CD8-positive, alpha-beta memory T cell (primary cell): ENCODE measurements at regions not wholly inside any gene's neighbourhood (a gene's known extent, or its start where the extent isn't known, plus 50 kb on each side); places are given as distances from the start of the nearest gene placed in this dataset.

ENCODE experiments used
- CTCF ChIA-PET: fragments of 350-600 bp; sonication (Branson Sonifier 250); formaldehyde crosslinking; loops from one replicate; lab custom pipeline; 2021; ENCODE audit warnings: antibody characterized with exemption; lab: Charles Lee
- POLR2A ChIA-PET: fragments of 350-600 bp; sonication (Branson Sonifier 250); formaldehyde crosslinking; loops from one replicate; lab custom pipeline; 2021; ENCODE audit warnings: antibody characterized with exemption; lab: Charles Lee
- DNase-seq, 5 donors: peaks; one replicate each; pipeline versions ENCODE4 v3.0.0 to v3.0.0-alpha.2; 2020 to 2022; ENCODE audit warnings: mixed read lengths in 1 of 5
- H3K27ac ChIP-seq: one replicate; pipeline ENCODE4 v1.7.0; 2013; ENCODE audit warnings: low read depth, mild to moderate bottlenecking, low read length, moderate library complexity
- H3K27me3 ChIP-seq: 2 replicates; pipeline ENCODE4 v1.7.0; 2013; ENCODE audit warnings: low read length, mild to moderate bottlenecking; ENCODE audit not compliant: insufficient read depth, poor library complexity, severe bottlenecking
- H3K36me3 ChIP-seq: 2 replicates; pipeline ENCODE4 v1.7.0; 2013; ENCODE audit warnings: mild to moderate bottlenecking, low read length, moderate library complexity; ENCODE audit not compliant: insufficient read depth
- H3K4me1 ChIP-seq: 2 replicates; pipeline ENCODE4 v1.7.0; 2013; ENCODE audit warnings: mild to moderate bottlenecking, low read length, moderate library complexity; ENCODE audit not compliant: insufficient read depth
- H3K4me3 ChIP-seq: 2 replicates; pipeline ENCODE4 v1.7.0; 2013; ENCODE audit warnings: mild to moderate bottlenecking, low read length
- H3K9me3 ChIP-seq: 2 replicates; pipeline ENCODE4 v1.7.0; 2013; ENCODE audit warnings: mild to moderate bottlenecking, low read length
- H3K27ac Mint-ChIP-seq, 8 donors: one replicate each; pipeline ENCODE4 v1.8.0; 2020 to 2021; ENCODE audit warnings: mixed read lengths in 8 of 8, mild to moderate bottlenecking in 6 of 8, inconsistent platforms in 3 of 8, moderate library complexity in 3 of 8
- H3K27me3 Mint-ChIP-seq, 2 donors: one replicate each; pipeline ENCODE4 v1.8.0; 2020 to 2021; ENCODE audit warnings: mixed read lengths in 2 of 2, mild to moderate bottlenecking in 1 of 2, moderate library complexity in 1 of 2
- H3K36me3 Mint-ChIP-seq, 3 donors: one replicate each; pipeline ENCODE4 v1.8.0; 2020 to 2021; ENCODE audit warnings: mixed read lengths in 3 of 3, inconsistent platforms in 1 of 3, mild to moderate bottlenecking in 1 of 3
- H3K4me1 Mint-ChIP-seq, 3 donors: one replicate each; pipeline ENCODE4 v1.8.0; 2020 to 2021; ENCODE audit warnings: mixed read lengths in 3 of 3, inconsistent platforms in 1 of 3, mild to moderate bottlenecking in 1 of 3
- H3K4me3 Mint-ChIP-seq, 7 donors: one replicate each; pipeline ENCODE4 v1.8.0; 2020 to 2021; ENCODE audit warnings: mixed read lengths in 7 of 7, mild to moderate bottlenecking in 6 of 7, moderate library complexity in 4 of 7, inconsistent platforms in 2 of 7
- H3K9me3 Mint-ChIP-seq, 5 donors: one replicate each; pipeline ENCODE4 v1.8.0; 2020 to 2022; ENCODE audit warnings: mixed read lengths in 5 of 5, mild to moderate bottlenecking in 3 of 5, moderate library complexity in 2 of 5, inconsistent platforms in 1 of 5

DNA sequence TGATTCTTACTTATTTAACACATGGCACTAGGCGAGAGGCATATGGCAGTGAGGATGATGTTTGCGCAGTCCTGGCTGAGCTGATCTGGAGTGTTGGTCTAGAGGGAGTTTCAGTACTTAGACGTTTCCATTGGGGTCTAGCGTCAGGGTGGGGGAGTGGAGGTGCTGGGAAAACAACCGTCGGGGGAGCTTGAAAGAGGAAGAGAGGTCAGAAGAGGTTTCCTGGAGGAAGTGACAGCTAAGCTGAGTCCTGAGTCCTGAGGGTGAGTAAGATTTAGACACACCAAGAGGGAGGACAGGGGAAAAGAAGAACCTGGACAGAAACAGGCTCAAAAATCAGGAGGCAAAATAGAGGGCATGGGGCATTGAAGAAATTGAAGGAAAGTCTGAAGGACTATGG lies 81.4 kb downstream of the ALOX5AP start:
- ChIA-PET CTCF (no interaction called here), POLR2A (no interaction called here)
- H3K27me3 Mint-ChIP-seq: peaks cover 10 to 30% of the 10 kb centered on the region in 2 donors
- H3K4me1 Mint-ChIP-seq: peaks cover 0 to 1% (median 0%) of the 10 kb centered on the region in 3 donors
- H3K27ac Mint-ChIP-seq: no peak overlapping the region
- Histone ChIP-seq H3K27me3 (no peaks in the 10 kb centered on the region), H3K4me3 (no peak overlapping the region), H3K36me3 (no peaks in the 10 kb centered on the region), H3K27ac (no peak overlapping the region), H3K4me1 (no peaks in the 10 kb centered on the region), H3K9me3 (no peaks in the 10 kb centered on the region)
- H3K4me3 Mint-ChIP-seq: no peak overlapping the region
- H3K9me3 Mint-ChIP-seq: no peaks in the 10 kb centered on the region
- DNase-seq: no peak
- H3K36me3 Mint-ChIP-seq: peaks cover 0 to 16% (median 0%) of the 10 kb centered on the region in 3 donors

DNA sequence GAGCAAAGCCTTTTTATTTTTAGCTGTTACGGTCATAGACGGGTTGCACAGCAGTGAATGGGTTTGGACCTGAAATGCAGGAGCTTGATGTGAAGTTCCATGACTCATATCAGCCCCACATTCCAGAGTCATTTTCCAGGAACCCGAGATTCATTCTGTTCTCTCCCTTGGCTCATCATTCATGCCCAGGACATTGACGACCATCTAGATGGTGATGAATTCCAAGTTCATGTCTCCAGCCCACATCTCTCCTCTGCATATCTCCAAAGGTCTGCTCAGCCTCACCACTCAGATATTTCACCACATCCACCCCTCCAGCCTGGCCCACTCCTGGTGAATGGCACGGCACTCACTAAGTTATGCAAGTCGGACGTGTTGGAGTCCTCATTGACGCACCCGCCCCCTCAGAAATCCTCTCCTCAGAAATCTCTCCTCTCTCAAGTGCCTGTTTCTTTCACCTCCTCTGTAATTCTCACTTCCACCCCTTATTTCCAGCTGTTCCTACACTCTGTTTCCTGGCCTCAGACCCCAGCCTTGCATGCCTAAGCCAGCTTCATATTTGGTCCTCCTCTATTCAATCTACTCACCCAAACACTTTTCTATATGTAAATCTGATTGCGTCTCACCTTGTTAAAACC lies 83.1 kb downstream of the ALOX5AP start:
- no peak overlapping the region for H3K27ac ChIP-seq
- H3K36me3 Mint-ChIP-seq: peaks cover 0 to 16% (median 2%) of the 10 kb centered on the region in 3 donors
- H3K27me3 Mint-ChIP-seq: peaks cover 14 to 42% of the 10 kb centered on the region in 2 donors
- no peaks in the 10 kb centered on the region for H3K4me1 ChIP-seq
- H3K4me3 Mint-ChIP-seq: no peak overlapping the region
- no peaks in the 10 kb centered on the region for H3K9me3 ChIP-seq
- no peak overlapping the region for H3K27ac Mint-ChIP-seq
- H3K4me3 ChIP-seq: no peak overlapping the region
- ChIA-PET POLR2A (no interaction called here), CTCF (no interaction called here)
- H3K36me3 ChIP-seq: no peaks in the 10 kb centered on the region
- no peaks in the 10 kb centered on the region for H3K27me3 ChIP-seq
- DNase-seq: no peak
- no peaks in the 10 kb centered on the region for H3K9me3 Mint-ChIP-seq
- H3K4me1 Mint-ChIP-seq: peaks cover 0 to 1% (median 0%) of the 10 kb centered on the region in 3 donors

DNA sequence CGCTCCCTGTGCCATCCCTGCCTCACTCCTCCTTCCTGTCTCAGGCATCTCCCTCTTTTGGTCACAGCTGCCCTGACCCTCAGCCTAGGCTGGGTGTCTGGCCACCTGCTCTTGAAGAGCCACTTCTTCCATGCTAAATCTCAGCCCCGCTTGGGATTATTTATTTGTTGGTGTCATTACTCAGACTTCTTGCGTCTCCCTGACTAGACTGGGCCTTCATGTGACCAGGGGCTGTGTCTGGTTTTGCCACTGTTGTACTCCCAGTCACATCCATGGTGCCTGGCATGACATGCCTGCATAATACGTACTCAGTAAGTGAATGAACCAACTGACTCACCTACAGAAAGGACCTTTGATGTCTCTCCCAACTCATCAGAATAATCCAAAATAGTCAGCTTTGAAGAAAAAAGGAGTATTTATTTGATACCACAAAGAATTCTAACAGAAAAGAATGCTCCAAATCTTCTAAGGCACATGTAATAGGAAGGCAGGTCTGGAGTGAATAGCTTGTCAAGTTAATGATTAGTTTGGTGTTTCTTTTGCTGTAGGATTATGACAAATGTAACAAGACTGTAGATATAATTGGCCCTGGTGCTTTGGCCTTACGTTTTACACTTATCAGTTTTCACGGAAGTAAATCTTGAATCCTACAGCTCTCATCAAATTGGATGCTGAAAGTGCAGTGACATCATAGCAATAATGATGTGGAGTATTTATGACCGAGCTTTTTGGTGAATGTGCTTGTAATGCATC lies 84.0 kb downstream of the ALOX5AP start:
- Histone ChIP-seq H3K4me3 (no peak overlapping the region), H3K27ac (no peak overlapping the region), H3K9me3 (no peaks in the 10 kb centered on the region), H3K36me3 (no peaks in the 10 kb centered on the region), H3K4me1 (no peaks in the 10 kb centered on the region), H3K27me3 (no peaks in the 10 kb centered on the region)
- ChIA-PET CTCF (no interaction called here), POLR2A (no interaction called here)
- H3K9me3 Mint-ChIP-seq: no peaks in the 10 kb centered on the region
- H3K4me3 Mint-ChIP-seq: no peak overlapping the region
- peaks cover 0 to 1% (median 0%) of the 10 kb centered on the region in 3 donors for H3K4me1 Mint-ChIP-seq
- H3K36me3 Mint-ChIP-seq: peaks cover 0 to 16% (median 2%) of the 10 kb centered on the region in 3 donors
- no peak for DNase-seq
- H3K27ac Mint-ChIP-seq: no peak overlapping the region
- peaks cover 16 to 50% of the 10 kb centered on the region in 2 donors for H3K27me3 Mint-ChIP-seq

- no peaks in the 10 kb centered on the region for H3K4me1 ChIP-seq
- H3K27me3 ChIP-seq: no peaks in the 10 kb centered on the region
- Mint-ChIP-seq H3K27ac (no peak overlapping the region), H3K4me3 (no peak overlapping the region), H3K36me3 (peaks cover 0 to 14% (median 2%) of the 10 kb centered on the region in 3 donors), H3K4me1 (peaks cover 0 to 1% (median 0%) of the 10 kb centered on the region in 3 donors), H3K27me3 (peaks cover 24 to 61% of the 10 kb centered on the region in 2 donors), H3K9me3 (no peaks in the 10 kb centered on the region)
- no peak overlapping the region for H3K4me3 ChIP-seq
- H3K36me3 ChIP-seq: no peaks in the 10 kb centered on the region
- no peaks in the 10 kb centered on the region for H3K9me3 ChIP-seq
- H3K27ac ChIP-seq: no peak overlapping the region
- DNase-seq: no peak
- CTCF ChIA-PET: no interaction called here
- POLR2A ChIA-PET: no interaction called here
Measured at GRCh38 chr13:30821421-30821820, 84.7 kb upstream of the MEDAG start.

DNA sequence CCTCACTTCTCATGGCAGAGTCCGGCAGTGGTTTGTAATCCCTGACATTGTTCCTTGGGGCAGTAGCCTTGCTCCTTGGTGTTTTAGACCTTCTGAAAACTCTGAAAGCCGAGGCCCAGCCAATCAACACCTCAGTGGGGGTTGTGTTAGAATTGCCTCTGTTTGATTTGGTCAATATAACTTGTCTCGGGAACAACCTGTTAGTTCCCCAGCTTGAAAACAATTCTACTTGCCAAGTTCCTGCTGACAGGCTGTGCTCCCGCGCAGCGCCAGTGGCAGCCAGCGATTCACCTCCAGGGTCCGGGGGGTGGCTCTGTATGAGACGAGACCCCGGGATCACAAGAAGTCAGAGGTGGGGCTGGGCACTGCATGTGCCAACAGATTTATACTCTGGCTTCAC lies 81.4 kb upstream of the MEDAG start:
- no peaks in the 10 kb centered on the region for H3K9me3 Mint-ChIP-seq
- ChIA-PET POLR2A (no interaction called here), CTCF (no interaction called here)
- Histone ChIP-seq H3K36me3 (no peaks in the 10 kb centered on the region), H3K27ac (no peak overlapping the region), H3K27me3 (no peaks in the 10 kb centered on the region), H3K4me3 (no peak overlapping the region), H3K9me3 (no peaks in the 10 kb centered on the region), H3K4me1 (no peaks in the 10 kb centered on the region)
- H3K27ac Mint-ChIP-seq: no peak overlapping the region
- H3K36me3 Mint-ChIP-seq: peaks cover 0 to 2% (median 0%) of the 10 kb centered on the region in 3 donors
- no peaks in the 10 kb centered on the region for H3K4me1 Mint-ChIP-seq
- peaks cover 20 to 43% of the 10 kb centered on the region in 2 donors for H3K27me3 Mint-ChIP-seq
- H3K4me3 Mint-ChIP-seq: no peak overlapping the region
- no peak for DNase-seq

DNA sequence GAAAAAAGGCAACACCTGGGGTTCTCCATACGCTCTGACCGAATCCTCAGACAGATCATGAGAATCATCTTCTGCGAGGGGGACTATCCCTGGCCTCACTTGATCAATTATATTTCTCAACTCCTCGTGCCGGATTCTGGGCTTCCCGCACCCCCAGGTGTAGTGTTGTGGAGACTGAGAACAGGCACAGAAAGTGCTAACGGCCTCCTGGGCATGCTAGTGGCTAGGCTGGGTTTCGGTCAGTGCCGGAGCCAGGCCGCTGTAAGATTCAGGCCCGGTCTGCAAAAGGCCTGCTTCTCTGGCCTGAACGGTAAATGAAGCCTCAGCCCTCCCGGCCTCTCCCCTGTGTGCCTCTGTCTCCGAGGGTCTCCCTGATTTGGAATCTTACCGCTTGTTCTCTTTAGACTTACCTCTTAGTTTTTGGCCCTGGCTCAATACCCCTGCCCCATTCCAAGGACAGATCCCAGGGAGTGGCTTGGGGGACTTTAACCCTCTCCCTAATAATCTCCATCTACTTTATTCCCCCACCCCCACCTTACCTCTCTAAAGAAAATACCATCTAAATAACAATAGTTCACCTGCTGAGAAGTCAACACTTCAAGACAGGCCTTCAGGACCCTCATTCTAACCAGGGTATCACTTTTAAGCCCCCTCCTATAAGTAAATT lies 79.0 kb upstream of the MEDAG start:
- Histone ChIP-seq H3K9me3 (no peaks in the 10 kb centered on the region), H3K4me3 (no peak overlapping the region), H3K4me1 (no peaks in the 10 kb centered on the region), H3K27me3 (no peaks in the 10 kb centered on the region), H3K36me3 (no peaks in the 10 kb centered on the region), H3K27ac (no peak overlapping the region)
- H3K9me3 Mint-ChIP-seq: no peaks in the 10 kb centered on the region
- H3K27me3 Mint-ChIP-seq: peaks cover 21 to 38% of the 10 kb centered on the region in 2 donors
- no peak for DNase-seq
- no peak overlapping the region for H3K27ac Mint-ChIP-seq
- no peak overlapping the region for H3K4me3 Mint-ChIP-seq
- ChIA-PET POLR2A (no interaction called here), CTCF (no interaction called here)
- peaks cover 0 to 3% (median 0%) of the 10 kb centered on the region in 3 donors for H3K4me1 Mint-ChIP-seq
- no peaks in the 10 kb centered on the region for H3K36me3 Mint-ChIP-seq

DNA sequence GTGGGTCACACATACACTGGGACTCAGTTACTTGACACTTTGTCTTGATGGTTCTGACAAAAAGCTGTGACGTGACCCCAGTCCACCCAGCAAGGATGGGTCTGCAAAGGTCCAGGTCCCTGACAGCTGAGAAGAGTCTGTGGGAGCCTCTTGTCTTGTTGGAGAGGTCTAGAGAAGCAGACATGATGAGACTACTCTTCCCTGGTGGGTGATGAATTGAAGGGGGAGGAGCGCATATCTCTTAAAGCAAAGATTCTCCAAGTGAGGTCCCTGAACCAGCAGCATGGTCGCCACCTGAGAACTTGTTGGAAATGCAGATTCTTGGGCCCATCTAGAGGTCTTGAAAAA lies 78.5 kb upstream of the MEDAG start:
- no peaks in the 10 kb centered on the region for H3K4me1 ChIP-seq
- H3K4me3 Mint-ChIP-seq: no peak overlapping the region
- H3K27me3 ChIP-seq: no peaks in the 10 kb centered on the region
- peaks cover 20 to 35% of the 10 kb centered on the region in 2 donors for H3K27me3 Mint-ChIP-seq
- no peak overlapping the region for H3K27ac ChIP-seq
- no peak for DNase-seq
- no peaks in the 10 kb centered on the region for H3K9me3 Mint-ChIP-seq
- ChIA-PET CTCF (no interaction called here), POLR2A (no interaction called here)
- no peaks in the 10 kb centered on the region for H3K9me3 ChIP-seq
- no peaks in the 10 kb centered on the region for H3K36me3 ChIP-seq
- H3K27ac Mint-ChIP-seq: no peak overlapping the region
- H3K4me1 Mint-ChIP-seq: peaks cover 0 to 3% (median 0%) of the 10 kb centered on the region in 3 donors
- no peak overlapping the region for H3K4me3 ChIP-seq
- no peaks in the 10 kb centered on the region for H3K36me3 Mint-ChIP-seq

DNA sequence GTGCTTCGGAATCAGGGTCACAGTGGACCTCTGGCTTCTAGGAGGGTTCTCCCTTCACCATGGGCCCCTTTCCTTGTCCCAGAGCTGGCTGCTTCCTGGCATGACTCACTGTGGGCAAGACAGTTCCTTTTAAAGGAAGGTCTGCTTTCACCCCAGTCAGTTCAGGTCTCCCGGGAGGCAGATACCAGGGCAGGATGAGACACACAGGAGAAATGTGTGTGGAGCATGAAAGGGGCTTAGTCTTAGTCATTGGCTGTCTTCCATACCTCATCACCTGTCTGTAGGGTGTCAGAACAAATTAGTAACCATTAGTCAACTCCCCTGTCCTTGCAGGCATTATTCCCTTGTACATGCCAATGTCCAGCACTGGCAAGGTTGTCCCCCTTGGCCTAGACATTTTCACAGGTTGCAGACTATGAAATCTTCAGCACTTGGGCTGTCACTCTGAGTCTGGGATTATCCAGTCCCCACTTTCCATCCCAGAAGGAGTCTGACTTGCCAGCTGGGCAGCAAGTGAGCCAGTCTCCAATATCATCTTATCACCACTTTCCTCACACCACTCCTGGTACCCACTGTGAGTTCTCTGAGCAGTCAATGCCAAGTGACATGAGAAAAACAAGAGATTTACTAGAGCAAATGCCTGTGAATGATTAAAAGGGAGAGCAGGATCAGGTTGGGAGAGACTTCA lies 76.8 kb upstream of the MEDAG start:
- CTCF ChIA-PET: no interaction called here
- DNase-seq: no peak
- Mint-ChIP-seq H3K4me1 (peaks cover 0 to 10% (median 0%) of the 10 kb centered on the region in 3 donors), H3K9me3 (no peaks in the 10 kb centered on the region), H3K27me3 (peaks cover 21 to 25% of the 10 kb centered on the region in 2 donors), H3K36me3 (no peaks in the 10 kb centered on the region), H3K27ac (no peak overlapping the region), H3K4me3 (no peak overlapping the region)
- no peak overlapping the region for H3K27ac ChIP-seq
- H3K4me1 ChIP-seq: no peaks in the 10 kb centered on the region
- H3K36me3 ChIP-seq: no peaks in the 10 kb centered on the region
- no peaks in the 10 kb centered on the region for H3K9me3 ChIP-seq
- no peak overlapping the region for H3K4me3 ChIP-seq
- no peaks in the 10 kb centered on the region for H3K27me3 ChIP-seq
- POLR2A ChIA-PET: no interaction called here
